Ishikawa (cell line): ENCODE measurements at regions not wholly inside any gene's neighbourhood (a gene's known extent, or its start where the extent isn't known, plus 50 kb on each side); places are given as distances from the start of the nearest gene placed in this dataset.

Source experiments
- CEBPB ChIP-seq: IDR thresholded peaks from 2 replicates; pipeline ENCODE4 v1.6.1; 2012
- EGR1 ChIP-seq: IDR thresholded peaks from 2 replicates; pipeline ENCODE4 v1.6.1; 2012
- ZBTB7A ChIP-seq: IDR thresholded peaks from 2 replicates; pipeline ENCODE4 v1.6.1; 2012; ENCODE audit warnings: low read depth

GRCh38 chr2:180062178-180062577 lies 55.1 kb upstream of the CWC22 start:
- TF ChIP-seq EGR1 (no peak), CEBPB (no peak), ZBTB7A (no peak)
